ENCODE measurements at regions not wholly inside any gene's neighbourhood (a gene's known extent, or its start where the extent isn't known, plus 50 kb on each side); places are given as distances from the start of the nearest gene placed in this dataset.

GRCh38 chr5:145510324-145510723, 324.8 kb downstream of the PRELID2 start:
- no peak overlapping the region for H3K4me3 ChIP-seq (ENCODE audit: low read depth, low read length)
- TF ChIP-seq CTCF (IDR thresholded peaks at IDR 0.05; ENCODE audit: borderline replicate concordance, insufficient read depth, low read depth, low read length) = no peak

GRCh38 chr5:145509336-145510136, 325.6 kb downstream of the PRELID2 start:
- H3K4me3 ChIP-seq (ENCODE audit: low read depth, low read length) = no peak overlapping the region
- TF ChIP-seq CTCF (IDR thresholded peaks at IDR 0.05; ENCODE audit: borderline replicate concordance, insufficient read depth, low read depth, low read length) = no peak

DNA sequence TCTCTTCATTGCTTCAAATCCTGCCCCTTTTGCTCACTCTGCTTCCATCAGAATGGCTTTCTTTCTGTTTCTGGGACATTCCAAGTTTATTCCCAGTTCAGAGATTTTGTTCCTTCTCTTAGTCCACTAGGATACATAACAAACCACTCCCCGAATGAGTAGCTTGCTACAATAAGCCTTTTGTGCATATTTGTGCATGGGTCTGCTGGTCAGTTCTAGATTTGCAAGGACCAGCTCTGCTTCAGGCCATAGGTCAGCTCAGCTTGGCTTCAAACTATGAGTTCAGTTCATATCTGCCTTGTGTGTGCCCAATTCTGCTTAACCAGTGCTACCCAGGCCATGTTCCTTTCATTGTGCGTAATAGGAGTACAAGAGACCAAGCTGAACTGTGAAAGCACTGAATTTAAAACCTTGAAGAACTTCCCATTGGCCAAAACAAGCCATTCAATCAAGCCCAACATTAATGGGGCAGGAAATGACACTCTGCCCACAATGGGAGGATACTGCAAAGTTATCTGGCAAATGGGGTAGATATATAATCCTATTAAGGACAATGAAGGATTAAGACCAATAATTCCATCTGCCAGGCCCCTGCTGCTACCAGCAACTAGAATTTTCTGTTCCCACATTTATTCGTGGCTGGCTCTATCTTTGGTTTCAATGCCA, 328.8 kb downstream of the PRELID2 start:
- no peak overlapping the region for H3K4me3 ChIP-seq (ENCODE audit: low read depth, low read length)
- no peak for TF ChIP-seq CTCF (IDR thresholded peaks at IDR 0.05; ENCODE audit: borderline replicate concordance, insufficient read depth, low read depth, low read length)

- H3K4me3 ChIP-seq (ENCODE audit: low read depth, low read length) = no peak overlapping the region
- TF ChIP-seq CTCF (IDR thresholded peaks at IDR 0.05; ENCODE audit: borderline replicate concordance, insufficient read depth, low read depth, low read length) = no peak
Observed at GRCh38 chr5:145502906-145503305, 332.2 kb downstream of the PRELID2 start.

- TF ChIP-seq CTCF (IDR thresholded peaks at IDR 0.05; ENCODE audit: borderline replicate concordance, insufficient read depth, low read depth, low read length) = no peak
- H3K4me3 ChIP-seq (ENCODE audit: low read depth, low read length) = no peak overlapping the region
Observed at GRCh38 chr5:145500710-145501109, 334.4 kb downstream of the PRELID2 start.

GRCh38 chr5:145499483-145499882, 335.7 kb downstream of the PRELID2 start:
- no peak overlapping the region for H3K4me3 ChIP-seq (ENCODE audit: low read depth, low read length)

More at GRCh38 chr5:145499483-145499882, 335.7 kb downstream of the PRELID2 start:
- TF ChIP-seq CTCF (IDR thresholded peaks at IDR 0.05; ENCODE audit: borderline replicate concordance, insufficient read depth, low read depth, low read length) = no peak

All from GM12875 (cell line).